GDM1 (cell line): ENCODE measurements at regions not wholly inside any gene's neighbourhood (a gene's known extent, or its start where the extent isn't known, plus 50 kb on each side); places are given as distances from the start of the nearest gene placed in this dataset.
"Not testable (repeated sequence)": the region's sequence is repeated elsewhere in the genome, so short reads cannot be mapped to it uniquely, and the experiment has no call there.

ENCODE experiments used
- DNase-seq: peaks from one replicate; lab custom pipeline; 2025; lab: John Stamatoyannopoulos, UW

- no peak for DNase-seq
Measured at GRCh38 chr1:25134307-25134706, 98.0 kb downstream of the SYF2 start.

- DNase-seq, result no peak
Measured at GRCh38 chr1:25131794-25132193, 100.5 kb downstream of the SYF2 start.

GRCh38 chr1:25130895-25131294 is 101.4 kb downstream of the SYF2 start:
- no peak for DNase-seq

GRCh38 chr1:25129380-25129779 is 102.9 kb downstream of the SYF2 start:
- DNase-seq, result no peak

GRCh38 chr1:25128121-25128621 is 104.1 kb downstream of the SYF2 start:
- DNase-seq, result no peak

GRCh38 chr1:25126562-25126961 is 105.7 kb downstream of the SYF2 start:
- no peak for DNase-seq

GRCh38 chr1:25123551-25123950 is 108.8 kb downstream of the SYF2 start:
- no peak for DNase-seq

- DNase-seq, result no peak
Measured at GRCh38 chr1:25122747-25123146, 109.6 kb downstream of the SYF2 start.

- DNase-seq, result peak; percentile 52
Measured at GRCh38 chr1:25120281-25120680, 112.0 kb downstream of the SYF2 start.

GRCh38 chr1:25118546-25118945 is 113.8 kb downstream of the SYF2 start:
- DNase-seq, result no peak

GRCh38 chr1:25117233-25117823 is 115.0 kb downstream of the SYF2 start:
- DNase-seq, result no peak

- DNase-seq, result no peak
Measured at GRCh38 chr1:25116832-25117231, 115.5 kb downstream of the SYF2 start.

- DNase-seq, result not testable (repeated sequence)
Measured at GRCh38 chr1:25116117-25116516, 116.2 kb downstream of the SYF2 start.

- DNase-seq, result no peak
Measured at GRCh38 chr1:25113731-25114130, 118.6 kb downstream of the SYF2 start.

GRCh38 chr1:25113086-25113485 is 119.2 kb downstream of the SYF2 start:
- no peak for DNase-seq

GRCh38 chr1:25112400-25112799 is 119.9 kb downstream of the SYF2 start:
- no peak for DNase-seq

GRCh38 chr1:25111706-25112105 is 120.6 kb downstream of the SYF2 start:
- no peak for DNase-seq

- DNase-seq, result no peak
Measured at GRCh38 chr1:25110485-25110884, 121.8 kb downstream of the SYF2 start.

GRCh38 chr1:25110036-25110435 is 122.3 kb downstream of the SYF2 start:
- DNase-seq, result no peak

GRCh38 chr1:25109531-25109951 is 122.8 kb downstream of the SYF2 start:
- DNase-seq, result no peak

GRCh38 chr1:25107643-25108010 is 124.7 kb downstream of the SYF2 start:
- DNase-seq, result no peak

- DNase-seq, result no peak
Measured at GRCh38 chr1:25106976-25107642, 125.2 kb downstream of the SYF2 start.

- DNase-seq, result no peak
Measured at GRCh38 chr1:25106352-25106751, 126.0 kb downstream of the SYF2 start.

GRCh38 chr1:25105836-25106235 is 126.5 kb downstream of the SYF2 start:
- DNase-seq, result no peak
